Gastroesophageal sphincter (tissue), 3 donors: ENCODE measurements at regions not wholly inside any gene's neighbourhood (a gene's known extent, or its start where the extent isn't known, plus 50 kb on each side); places are given as distances from the start of the nearest gene placed in this dataset.

Experiments
- EP300 ChIP-seq: sonication (generic); formaldehyde crosslinking; IDR thresholded peaks from one replicate; pipeline ENCODE4 v1.6.1; 2017; ENCODE audit warnings: antibody characterized with exemption, mild to moderate bottlenecking
- POLR2A ChIP-seq, 2 donors: fragments of 450-650 bp; IDR thresholded peaks; one replicate each; pipeline ENCODE4 v1.6.1; 2017; ENCODE audit warnings: antibody characterized with exemption in 2 of 2, mild to moderate bottlenecking in 2 of 2, moderate library complexity in 1 of 2
- POLR2AphosphoS5 ChIP-seq: sonication (generic); formaldehyde crosslinking; IDR thresholded peaks from one replicate; pipeline ENCODE4 v1.6.1; 2017; ENCODE audit warnings: antibody characterized with exemption
- TF ChIP-seq, protein P1 (sequence below), 4 experiments: fragments of 200-600 bp in 2 of 4; fragments of 450-650 bp in 2 of 4; sonication (generic) in 1 of 4; IDR thresholded peaks; one replicate each; pipeline ENCODE4 v1.5.1; 2017 to 2019; ENCODE audit warnings: antibody characterized with exemption in 4 of 4, mild to moderate bottlenecking in 2 of 4, moderate library complexity in 2 of 4

DNA sequence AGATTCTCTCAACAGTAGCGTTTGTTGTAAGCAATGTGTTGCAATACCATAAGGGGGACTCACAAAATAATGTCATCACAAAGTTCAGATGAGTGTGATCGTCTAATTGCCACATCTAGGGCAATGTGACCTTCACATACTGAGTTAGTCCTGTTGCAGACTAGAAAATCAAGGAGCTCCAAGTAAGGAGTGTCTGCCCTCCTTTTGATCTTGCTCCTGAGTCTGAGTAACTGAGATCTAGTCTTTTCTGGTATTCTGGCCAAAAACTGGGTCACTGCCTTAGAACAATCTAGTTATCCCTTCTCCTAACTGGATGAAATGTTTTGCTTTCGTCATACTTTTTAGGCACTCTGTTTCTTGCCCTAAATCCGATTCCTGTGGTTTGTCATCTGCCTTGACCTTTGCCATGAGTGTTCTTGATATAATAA lies 712.1 kb downstream of the CDH11 start:
- TF ChIP-seq, protein P1, sequence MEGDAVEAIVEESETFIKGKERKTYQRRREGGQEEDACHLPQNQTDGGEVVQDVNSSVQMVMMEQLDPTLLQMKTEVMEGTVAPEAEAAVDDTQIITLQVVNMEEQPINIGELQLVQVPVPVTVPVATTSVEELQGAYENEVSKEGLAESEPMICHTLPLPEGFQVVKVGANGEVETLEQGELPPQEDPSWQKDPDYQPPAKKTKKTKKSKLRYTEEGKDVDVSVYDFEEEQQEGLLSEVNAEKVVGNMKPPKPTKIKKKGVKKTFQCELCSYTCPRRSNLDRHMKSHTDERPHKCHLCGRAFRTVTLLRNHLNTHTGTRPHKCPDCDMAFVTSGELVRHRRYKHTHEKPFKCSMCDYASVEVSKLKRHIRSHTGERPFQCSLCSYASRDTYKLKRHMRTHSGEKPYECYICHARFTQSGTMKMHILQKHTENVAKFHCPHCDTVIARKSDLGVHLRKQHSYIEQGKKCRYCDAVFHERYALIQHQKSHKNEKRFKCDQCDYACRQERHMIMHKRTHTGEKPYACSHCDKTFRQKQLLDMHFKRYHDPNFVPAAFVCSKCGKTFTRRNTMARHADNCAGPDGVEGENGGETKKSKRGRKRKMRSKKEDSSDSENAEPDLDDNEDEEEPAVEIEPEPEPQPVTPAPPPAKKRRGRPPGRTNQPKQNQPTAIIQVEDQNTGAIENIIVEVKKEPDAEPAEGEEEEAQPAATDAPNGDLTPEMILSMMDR (IDR thresholded peaks at IDR 0.05), result no peak
- TF ChIP-seq POLR2A (IDR thresholded peaks at IDR 0.05), result no peak
- peak; percentile 35 for TF ChIP-seq POLR2AphosphoS5
- TF ChIP-seq EP300, result no peak
